Inflammatory macrophage (primary cell): ENCODE measurements at regions not wholly inside any gene's neighbourhood (a gene's known extent, or its start where the extent isn't known, plus 50 kb on each side); places are given as distances from the start of the nearest gene placed in this dataset.
"Not testable (repeated sequence)": the region's sequence is repeated elsewhere in the genome, so short reads cannot be mapped to it uniquely, and the experiment has no call there.

Experiments
- DNase-seq, 2 donors: peaks; one replicate each; pipeline ENCODE4 v3.0.0-alpha.2; 2020 to 2022

DNA sequence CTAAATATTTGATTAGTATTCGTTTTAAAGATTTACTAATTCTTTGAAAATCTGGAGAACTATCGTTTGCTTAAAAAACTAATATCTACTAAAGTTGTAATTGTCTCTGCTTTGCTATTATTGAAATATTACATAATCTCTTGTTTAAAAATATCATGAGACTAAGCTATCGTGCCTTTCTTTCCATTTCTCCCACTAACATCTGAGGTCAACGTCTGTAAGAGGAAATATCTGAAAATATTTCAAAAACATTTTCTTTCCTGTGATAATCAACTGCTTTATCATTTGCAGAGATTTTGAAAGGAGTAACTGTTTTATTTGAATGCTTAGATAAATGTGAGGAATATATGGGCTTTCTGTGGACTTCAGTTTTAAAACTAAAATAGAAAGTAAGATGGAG, 694.1 kb downstream of the USP25 start:
- DNase-seq, result no peak

DNA sequence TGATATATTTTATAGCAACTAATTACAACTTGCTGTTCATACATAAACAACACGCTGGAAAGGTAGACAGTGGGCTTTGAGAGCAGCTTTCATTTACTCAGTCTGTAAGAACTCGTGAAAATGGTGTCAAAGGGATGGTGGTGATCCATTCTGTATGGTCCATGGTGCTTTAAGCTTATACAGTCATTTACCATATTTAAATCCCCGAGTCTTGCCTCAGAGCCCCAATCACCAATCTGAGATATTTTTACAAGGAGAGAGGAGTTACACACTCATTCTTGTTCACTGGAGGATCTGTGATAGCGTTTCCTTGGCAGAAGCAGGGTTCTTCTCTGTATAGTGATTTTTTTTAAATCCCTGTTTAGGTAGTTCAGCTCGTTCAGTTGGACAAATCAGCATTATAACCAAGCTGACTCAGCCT, 694.6 kb downstream of the USP25 start:
- no peak for DNase-seq

DNA sequence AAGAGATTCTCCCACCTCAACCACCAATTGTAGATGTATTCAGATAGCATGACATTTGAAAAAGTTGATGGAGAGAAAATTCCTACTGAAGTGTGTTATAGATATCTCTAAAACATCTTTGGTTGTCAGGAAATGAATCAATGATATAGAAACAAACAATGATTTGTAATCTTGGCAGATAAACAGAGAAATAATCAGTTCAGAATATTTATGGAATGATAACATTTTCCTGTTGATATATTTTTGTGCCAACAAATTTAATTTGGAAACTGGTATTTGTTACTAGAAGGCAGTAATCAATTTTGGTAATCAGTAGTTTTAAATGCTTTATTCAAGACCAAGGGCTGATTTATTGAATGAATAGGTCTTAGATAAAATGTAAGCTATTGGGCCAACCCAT, 695.6 kb downstream of the USP25 start:
- no peak for DNase-seq

DNA sequence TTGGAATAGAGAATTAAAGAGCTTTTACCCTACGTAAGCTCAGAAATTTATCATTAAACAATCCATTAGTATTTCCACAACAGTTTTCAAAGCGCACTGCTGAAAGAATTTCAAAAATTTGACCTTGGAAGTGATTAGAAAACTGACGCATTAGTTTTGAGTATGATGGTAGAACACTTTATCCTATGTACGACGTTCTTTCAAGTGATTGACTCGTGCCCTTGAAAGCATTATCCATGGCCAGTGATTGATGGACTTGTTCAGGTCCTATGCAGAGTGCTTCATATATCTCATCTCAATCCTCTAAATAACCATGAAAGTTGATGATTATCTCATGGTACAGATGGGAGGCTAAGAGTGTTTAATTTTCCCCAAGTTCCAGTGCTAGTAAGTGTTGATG, 697.2 kb downstream of the USP25 start:
- DNase-seq, result no peak

- DNase-seq, result no peak
Measured at GRCh38 chr21:16427587-16428087, 697.9 kb downstream of the USP25 start.

- no peak for DNase-seq
Measured at GRCh38 chr21:16437586-16437985, 707.8 kb downstream of the USP25 start.

GRCh38 chr21:16438761-16439160, 709.0 kb downstream of the USP25 start:
- DNase-seq, result no peak

DNA sequence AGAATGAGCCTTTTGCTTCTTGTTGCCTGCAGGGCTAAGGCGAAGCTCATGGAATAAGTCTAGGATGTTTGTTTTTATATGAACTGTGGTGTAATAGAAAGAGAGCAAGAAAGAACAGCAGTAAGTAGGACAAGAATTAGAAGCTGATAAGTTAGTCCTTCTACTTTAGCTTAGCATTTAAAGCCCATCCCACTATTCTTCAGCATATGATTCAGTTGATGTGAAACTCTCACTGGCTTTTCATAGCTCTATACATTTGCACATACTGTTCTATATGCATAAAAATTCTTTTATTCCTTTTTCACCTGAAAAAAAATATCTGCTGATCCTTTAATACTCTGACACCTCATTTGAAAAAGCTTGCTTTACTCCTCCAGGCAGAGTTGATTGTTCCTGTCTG, 712.0 kb downstream of the USP25 start:
- DNase-seq, result no peak

- no peak for DNase-seq
Measured at GRCh38 chr21:16454399-16454798, 724.6 kb downstream of the USP25 start.

DNA sequence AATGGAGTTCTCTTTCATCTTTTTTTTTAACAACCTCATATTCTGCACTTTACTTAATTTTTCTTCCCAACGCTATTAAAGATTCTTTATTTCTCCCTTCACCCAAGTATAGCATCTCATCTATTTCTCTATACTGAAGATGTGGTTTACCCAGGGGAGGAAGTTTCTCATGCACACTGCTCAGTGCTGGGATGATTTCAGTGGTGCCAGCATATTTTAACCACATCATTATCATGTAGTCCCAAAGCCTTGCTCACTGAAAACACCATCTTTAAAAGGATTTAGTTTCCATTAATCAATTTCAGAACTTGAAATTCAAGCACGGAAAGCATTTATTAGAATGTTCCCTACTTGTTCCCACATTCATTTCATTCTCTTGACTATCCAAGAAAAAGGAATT, 725.7 kb downstream of the USP25 start:
- no peak for DNase-seq

DNA sequence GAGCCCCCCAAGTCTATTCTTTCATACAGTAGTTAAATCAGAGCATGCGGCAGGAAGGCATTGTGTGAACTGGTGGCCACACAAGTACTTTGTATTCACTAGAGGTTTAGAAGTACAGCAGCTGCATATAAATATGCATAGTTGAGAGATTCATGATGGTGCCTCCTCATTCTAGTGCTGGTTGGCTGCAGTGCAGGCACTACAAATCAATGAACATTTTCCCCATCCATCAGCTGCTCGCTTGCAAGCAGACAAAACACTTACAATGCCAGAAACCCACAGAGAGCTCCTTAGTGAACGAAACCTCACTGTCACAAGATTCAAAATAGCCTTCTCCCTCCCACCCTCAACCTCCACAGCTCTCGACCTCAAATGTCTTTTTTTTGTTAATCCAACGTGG, 726.2 kb downstream of the USP25 start:
- no peak for DNase-seq

DNA sequence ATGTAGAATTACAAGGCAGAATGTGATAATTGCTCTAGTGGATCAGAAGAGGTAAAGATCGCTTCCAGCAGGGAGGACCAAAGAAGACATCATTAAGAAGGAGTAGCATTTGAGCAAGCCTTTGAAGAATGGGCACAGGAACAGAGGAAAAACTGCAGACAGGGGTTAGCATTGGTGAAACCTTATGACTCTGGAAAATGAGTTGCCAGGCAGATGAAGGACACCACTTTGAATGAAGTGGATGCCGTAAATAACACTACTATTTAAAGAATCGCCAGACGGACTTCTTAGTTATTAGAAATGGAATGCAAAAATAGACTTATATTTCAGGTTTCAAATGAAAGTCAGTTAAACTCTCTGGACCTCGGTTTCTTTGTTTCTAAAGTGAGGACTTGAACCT, 727.7 kb downstream of the USP25 start:
- DNase-seq, result no peak

DNA sequence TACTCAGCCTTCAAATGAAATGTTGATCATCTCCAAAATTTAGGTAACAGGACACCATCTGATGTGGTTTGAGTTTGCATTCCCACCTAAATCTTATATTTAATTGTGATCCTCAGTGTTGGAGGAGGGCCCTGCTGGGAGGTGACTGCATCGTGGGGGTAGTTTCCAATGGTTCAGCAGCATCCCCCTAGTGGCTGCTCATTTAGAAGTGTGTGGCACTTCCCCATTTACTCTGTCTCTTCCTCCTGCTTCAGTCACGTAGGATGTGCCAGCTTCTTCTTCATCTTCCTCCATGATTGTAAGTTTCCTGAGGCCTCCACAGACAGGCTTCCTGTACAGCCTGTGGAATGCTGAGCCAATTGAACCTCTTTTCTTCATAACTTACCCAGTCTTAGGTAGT, 731.2 kb downstream of the USP25 start:
- no peak for DNase-seq

DNA sequence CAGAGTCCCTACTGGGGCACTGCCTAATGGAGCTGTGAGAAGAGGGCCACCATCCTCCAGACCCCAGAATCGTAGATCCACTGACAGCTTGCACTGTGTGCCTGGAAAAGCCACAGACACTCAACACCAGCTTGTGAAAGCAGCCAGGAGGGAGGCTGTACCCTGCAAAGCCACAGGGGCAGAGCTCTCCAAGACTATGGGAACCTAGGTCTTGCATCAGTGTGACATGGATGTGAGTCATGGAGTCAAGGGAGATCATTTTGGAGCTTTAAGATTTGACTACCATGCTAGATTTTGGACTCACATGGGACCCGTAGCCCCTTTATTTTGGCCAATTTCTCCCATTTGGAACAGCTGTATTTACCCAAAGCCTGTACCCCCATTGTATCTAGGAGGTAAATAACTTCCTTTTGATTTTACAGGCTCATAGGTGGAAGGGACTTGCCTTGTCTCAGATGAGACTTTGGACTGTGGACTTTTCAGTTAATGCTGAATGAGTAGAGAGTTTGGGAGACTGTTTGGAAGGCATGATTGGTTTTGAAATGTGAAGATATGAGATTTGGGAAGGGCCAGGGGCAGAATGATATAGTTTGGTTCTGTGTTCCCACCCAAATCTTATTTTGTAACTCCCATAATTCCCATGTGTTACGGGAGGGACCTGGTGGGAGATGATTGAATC, 734.6 kb downstream of the USP25 start:
- not testable (repeated sequence) for DNase-seq

- DNase-seq, result no peak
Measured at GRCh38 chr21:16468184-16468583, 738.4 kb downstream of the USP25 start.

- DNase-seq, result no peak
Measured at GRCh38 chr21:16473988-16474387, 744.2 kb downstream of the USP25 start.

- no peak for DNase-seq
Measured at GRCh38 chr21:16476056-16476825, 746.5 kb downstream of the USP25 start.

- DNase-seq, result no peak
Measured at GRCh38 chr21:16488042-16488441, 758.3 kb downstream of the USP25 start.

- no peak for DNase-seq
Measured at GRCh38 chr21:16492356-16492755, 762.6 kb downstream of the USP25 start.

DNA sequence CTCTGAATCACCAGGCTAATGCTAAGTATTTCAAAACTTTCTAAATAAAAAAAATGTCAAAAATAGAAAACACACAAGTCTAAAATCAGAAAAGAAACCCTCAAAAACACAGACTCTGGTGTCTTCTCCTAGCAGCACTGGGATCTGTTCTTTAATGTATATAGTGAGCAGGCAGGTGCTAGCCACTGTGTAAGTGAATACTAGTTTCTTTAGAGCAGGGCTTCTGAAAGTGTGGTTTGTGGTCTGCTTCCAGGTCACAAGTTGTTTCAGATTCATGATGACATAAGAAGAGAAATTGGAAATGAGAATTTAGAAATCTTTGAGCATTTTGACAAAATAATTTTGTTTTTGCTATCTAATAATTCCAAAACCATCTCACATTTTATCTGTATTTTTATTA, 763.1 kb downstream of the USP25 start:
- no peak for DNase-seq

DNA sequence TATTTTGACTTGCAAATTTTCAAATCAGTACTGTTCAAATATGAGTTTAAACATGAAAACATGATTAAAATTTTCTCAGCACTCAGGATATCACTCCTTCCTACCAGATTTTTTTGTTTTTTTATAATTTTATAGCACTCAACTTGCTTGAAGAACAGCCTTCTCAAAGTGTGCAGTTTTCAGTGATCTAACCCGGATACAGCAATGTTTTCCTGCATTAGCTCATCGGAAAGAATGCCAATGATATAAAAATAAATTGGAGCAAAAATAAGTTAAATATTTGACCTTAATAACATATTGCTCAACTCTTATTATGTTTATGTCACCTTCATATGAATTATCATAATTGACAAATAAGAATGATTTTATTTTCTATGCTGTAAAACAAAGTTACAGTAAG, 766.8 kb downstream of the USP25 start:
- DNase-seq, result no peak

- no peak for DNase-seq
Measured at GRCh38 chr21:16500271-16500670, 770.5 kb downstream of the USP25 start.

GRCh38 chr21:16502273-16502672, 772.5 kb downstream of the USP25 start:
- no peak for DNase-seq

- no peak for DNase-seq
Measured at GRCh38 chr21:16502897-16503296, 773.1 kb downstream of the USP25 start.
